HG03097 (cell line): ENCODE measurements at regions not wholly inside any gene's neighbourhood (a gene's known extent, or its start where the extent isn't known, plus 50 kb on each side); places are given as distances from the start of the nearest gene placed in this dataset.
"Not testable (repeated sequence)": the region's sequence is repeated elsewhere in the genome, so short reads cannot be mapped to it uniquely, and the experiment has no call there.

Experiments
- ATAC-seq: cut with Tn5 transposase; IDR thresholded peaks from one replicate; pipeline ENCODE4 v1.9.1; 2021; ENCODE audit not compliant: unreplicated experiment, low FRiP score

DNA sequence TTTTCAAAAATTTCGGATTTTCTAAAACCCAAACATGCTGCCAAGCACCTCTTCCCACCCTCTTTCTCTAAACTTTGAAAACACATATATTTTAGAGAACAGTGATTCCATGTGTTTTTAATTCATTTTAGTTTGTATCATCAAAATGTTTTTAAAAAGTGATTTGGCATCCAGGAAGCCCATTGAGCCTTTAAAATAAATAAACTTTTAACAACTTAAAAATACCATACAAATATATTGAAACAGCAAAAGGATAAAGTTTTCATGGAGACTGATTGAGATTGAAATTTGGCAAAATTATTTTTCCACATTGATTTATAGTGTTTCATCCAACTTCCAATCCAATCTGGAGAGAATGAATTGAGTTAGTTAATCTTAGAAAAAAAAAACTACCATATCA, 374.7 kb downstream of the CD109 start:
- no peak for ATAC-seq

DNA sequence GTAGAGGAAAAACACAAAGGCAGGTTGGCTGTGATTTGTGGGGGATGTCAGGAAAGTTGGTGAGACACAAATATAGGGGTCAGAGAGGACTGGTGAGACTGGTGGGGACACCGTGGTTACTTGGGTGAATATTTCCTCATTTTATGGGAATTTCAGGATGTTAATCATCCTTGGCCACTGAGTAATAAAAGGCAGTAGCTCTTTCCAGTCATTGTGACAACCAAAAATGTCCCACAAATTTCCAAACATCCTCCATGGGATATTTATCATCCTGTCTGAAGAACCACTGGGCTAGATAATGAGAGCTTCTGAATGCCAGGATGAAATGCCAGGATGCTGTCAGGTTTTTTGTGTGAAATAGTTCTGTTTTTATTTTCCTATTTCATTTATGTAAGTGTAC, 374.1 kb downstream of the CD109 start:
- ATAC-seq, result no peak

DNA sequence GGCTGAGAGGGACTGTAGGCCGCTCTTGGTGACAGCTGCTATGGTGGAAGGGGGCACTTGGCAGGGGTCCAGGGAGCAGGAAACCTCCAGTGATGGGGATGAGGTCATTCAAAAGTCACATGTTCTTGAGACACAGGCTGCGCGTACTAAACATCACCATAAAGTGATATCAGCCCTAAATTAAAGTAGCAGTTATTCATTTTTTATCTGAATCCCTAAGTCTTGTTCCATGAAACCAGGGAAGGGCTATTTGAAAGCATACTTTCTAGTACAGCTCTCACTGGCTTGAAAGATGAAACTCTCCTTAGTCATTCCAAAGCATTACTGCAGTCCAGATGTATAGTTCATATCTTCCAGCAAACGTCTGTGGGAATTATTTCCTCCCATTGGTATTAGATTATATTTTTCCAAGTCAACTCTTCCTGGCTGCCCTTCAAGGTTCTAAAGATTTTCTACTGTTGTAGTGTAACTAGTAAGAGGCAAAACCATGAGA, 373.1 kb downstream of the CD109 start:
- no peak for ATAC-seq

DNA sequence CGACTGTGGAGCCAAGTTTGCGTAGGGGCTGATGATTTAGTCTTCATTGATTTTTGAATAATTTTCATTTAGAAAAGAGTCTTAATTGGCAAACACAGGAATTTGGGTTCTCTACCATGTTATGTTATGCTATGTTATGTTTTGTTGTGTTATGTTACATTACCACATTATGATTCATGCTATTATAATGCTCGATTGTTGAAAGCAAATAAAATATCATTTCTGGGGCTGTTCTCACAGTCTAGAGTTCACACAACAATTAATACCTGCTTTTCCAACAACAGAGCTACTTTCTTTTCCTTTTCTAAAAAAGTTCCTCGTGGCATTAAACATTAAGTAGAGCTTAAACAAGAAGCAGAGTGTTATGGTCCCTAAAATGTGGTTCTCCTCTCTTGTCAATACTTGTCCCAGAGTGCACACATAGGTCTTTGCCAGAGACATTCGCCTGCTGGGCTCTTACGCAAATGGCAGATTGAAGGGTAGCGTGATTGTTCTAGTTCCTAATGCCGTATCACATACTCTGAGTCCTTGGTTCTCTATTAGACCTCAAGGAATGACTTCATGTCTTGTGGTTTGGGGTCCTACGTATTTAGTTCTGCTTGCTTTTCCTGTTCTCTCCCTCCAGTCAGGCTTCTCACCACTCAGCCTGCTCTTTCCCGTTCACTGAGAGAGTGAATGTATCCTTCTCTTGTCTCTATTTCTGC, 370.3 kb downstream of the CD109 start:
- no peak for ATAC-seq

DNA sequence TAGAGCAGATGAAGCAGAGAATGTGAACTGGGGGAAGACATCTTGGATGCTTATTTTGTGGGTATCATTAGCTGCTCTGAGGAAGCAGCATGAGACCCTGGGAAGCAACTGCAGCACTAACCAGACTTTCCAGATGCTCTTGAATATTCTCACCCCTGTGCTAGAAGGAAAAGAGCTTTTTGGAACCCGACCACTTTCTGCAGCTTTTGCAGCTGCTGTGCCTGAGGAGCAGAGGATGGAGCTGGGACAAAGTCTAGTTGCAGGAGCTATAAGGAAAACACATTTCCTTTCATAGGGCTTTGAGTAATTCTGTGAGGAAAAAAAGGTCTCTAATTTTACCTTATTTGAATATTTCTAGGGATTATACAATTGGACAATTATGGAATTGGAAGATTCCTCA, 369.7 kb downstream of the CD109 start:
- no peak for ATAC-seq

DNA sequence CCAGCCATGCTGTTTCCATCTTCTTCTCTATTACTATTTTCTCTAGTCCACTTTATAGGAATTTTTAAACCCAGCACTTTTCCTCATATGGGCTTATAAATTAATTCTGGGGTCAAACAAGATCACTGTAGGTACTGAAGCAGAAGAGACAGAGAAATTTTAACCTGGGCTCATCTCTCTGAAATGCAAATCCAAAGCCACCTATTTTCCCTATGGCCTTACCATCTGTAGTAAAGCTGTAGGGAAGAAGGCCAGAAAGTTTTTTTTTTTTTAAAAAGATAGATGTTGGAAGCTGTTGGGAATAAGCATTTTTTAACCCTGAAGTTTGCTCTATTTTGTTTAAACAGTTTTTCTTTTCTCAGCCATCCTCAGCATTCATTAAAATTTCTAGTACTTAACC, 367.4 kb downstream of the CD109 start:
- no peak for ATAC-seq

DNA sequence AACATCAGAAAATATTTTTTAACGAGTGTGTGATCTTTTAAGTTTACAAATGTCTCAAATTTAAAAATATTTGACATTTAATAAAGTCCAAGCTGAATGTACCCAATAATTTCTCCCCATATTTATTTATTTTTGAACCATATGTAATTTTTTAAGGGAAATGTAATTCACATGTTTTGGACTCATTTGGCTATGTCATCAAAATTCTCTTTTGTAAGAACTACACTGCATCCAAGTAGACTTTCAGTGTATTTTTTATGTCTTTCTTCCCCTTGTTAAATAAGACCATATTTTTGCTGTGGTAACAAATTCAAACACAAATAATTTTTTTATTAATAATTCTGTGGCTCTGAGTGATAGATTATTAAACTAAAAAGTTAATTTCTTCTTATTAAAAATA, 365.2 kb downstream of the CD109 start:
- no peak for ATAC-seq

DNA sequence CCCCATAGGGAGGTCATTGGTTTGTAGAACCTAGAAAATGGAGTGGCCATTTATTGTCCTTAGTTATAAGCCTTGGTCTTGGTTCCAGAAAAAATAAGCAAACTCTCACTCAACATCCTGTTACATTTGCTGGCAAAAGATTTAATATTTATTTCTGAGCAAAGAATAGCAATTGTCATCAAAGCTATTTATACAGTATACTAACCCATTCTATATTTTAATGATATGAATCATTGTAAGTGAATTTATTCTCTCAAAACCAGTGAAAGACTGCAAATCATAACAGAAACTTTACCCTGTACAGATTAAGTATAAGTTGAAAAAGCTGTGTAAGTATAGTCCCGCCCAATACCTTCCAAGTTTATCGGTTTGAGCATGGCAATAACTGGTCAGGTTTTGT, 364.4 kb downstream of the CD109 start:
- ATAC-seq, result no peak

DNA sequence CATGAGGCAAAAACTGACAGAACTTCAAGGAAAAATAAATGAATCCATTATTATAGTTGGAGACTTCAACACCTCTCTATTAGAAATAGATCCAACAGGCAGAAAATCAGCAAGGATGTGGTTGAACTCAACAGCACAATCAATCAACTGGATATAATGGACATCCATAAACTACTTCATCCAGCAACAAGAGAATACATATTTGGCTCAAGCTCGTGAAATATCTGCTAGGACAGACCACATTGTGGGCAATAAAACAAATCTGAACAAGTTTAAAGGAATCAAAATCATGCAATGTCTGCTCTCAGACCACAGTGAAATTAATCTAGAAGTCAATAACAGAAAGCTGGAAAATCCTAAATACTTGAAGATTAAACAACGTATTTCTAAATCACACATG, 362.6 kb downstream of the CD109 start:
- ATAC-seq, result no peak

DNA sequence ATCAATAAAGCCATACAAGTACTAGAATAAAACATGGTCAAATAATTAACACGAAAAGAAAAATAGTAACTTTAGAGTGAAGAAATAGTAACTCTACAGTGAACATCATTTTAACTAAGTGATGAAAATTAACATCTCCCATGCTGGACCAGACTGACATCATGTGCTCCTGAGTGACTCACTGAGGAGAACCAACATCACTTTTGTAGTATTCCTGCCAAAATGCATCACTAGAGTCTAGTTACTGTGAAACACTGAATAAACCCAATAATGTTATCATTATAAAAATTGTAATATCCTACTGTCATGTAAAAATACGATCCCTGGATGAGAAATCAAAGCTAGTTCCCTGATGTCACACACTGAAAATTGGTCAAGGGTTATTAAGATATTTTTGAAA, 361.3 kb downstream of the CD109 start:
- ATAC-seq, result no peak

DNA sequence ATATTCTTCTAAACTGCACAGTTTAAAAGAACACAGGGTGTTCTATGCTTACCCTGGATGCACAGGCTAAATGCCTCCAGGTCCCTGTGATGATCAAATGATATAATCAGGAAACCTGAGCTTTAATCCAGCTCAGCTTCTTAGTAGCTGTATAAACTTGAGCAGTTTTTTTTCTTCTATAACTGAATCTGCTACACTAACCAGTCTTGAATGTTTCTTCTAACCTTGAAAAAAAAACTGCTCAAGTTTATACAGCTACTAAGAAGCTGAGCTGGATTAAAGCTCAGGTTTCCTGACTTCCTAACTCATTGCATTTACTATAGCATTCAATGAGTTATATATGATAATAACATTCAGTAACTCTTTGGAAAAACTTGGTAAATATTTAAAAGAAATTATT, 358.2 kb downstream of the CD109 start:
- no peak for ATAC-seq

DNA sequence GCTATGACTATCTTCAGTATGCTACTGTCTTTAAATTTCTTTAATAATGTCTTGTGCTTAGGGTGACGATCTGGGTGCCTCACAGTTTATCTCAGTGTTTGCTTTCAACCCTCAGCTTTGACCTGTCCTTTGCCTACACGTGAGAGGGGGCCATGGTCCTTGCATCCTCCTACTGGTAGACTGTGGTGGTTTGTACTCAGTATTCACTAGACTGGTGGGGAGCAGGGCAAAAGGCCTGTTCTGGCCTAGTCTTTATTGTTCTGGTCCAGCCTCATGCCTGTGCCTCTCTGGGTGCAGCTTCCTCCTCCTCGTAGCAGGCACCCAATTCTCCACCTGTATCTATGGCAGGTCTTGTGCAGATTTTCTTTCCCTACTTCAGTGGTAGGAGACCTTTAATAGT, 354.9 kb downstream of the CD109 start:
- no peak for ATAC-seq

DNA sequence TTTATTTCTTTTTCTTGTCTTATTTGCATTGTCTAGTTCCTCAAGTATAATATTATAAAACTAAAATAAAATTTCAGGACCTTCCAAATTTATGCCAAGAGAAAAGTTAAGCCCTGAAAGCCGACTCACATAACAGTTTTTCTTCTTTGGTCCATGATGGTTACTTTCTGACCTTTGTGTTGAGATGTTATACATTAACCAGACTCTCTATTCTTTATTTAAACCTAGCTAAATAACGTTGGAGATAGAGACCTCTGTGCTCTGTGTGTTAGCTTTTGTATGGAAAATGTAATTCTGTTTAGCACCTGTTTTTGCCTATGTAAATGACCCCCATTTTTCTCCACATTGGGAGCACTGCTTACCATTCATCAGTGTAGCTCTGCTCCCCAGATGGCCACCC, 352.4 kb downstream of the CD109 start:
- no peak for ATAC-seq

DNA sequence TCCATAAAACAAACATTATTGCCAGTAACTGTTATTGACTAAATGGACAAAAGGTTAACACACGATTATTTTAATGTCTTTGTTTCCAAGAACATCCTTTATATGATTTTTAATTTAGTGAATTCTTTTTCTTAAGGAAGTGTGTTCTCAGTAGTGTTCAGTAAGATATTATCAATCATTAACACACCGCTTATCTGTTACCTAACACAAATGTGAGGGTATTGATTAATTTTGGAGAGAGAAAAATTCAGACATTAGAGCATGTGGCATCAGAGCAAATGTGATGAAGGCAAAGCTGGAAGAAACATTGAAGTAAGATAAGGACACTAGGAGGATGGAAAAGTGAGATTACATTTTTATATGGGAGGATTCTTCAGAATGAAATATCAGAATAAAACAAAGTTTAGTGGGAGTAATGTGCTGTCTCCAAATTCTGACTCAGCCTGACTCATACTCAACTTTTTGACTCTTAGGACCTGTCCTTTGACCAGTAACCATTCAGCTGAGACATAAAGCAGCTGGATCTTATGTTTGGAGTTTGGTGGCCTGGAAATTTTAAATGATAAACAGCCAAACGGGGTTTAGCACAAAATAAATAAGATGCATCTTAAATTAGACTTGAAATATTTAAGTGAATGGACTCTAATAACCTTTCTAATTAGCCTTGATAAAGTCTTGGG, 348.6 kb downstream of the CD109 start:
- no peak for ATAC-seq

DNA sequence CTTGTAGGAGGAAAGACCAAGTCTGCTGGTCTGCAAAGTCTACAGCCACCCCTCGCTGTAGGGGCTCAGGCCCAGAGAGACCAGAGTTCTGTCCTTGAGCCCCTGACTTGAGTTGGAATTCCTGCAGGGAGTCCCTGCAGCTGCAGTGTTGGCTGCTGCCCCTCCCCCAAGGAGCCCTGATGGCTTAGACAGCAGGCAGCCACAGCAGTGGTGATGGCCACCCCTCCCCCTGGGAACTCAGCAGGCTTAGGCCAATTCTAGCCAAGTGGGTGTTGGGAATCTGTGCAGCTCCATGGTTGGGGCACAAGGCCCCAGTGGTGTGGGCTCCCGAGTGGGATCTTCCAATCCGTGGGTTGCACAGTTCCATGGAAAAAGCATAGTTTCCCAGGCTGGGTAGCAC, 345.4 kb downstream of the CD109 start:
- no peak for ATAC-seq

DNA sequence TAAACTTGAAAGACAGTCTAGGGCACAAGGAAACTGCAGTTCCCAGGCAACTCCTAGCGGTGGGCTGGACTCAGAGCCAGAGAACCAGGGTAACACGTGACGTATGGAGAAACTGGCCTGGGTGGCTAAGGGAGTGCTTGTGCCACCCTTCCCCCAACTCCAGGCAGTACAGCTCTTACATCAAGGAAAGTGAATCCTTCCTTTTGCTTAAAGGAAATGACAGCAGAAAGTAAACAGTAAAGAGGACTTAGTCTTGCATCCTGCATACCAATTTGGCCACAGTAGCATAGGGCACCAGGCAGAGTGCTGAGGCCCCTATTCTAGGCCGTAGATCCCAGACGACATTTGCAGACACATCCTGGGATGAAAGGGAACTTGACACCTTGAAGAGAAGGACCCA, 322.8 kb downstream of the CD109 start:
- ATAC-seq, result no peak

DNA sequence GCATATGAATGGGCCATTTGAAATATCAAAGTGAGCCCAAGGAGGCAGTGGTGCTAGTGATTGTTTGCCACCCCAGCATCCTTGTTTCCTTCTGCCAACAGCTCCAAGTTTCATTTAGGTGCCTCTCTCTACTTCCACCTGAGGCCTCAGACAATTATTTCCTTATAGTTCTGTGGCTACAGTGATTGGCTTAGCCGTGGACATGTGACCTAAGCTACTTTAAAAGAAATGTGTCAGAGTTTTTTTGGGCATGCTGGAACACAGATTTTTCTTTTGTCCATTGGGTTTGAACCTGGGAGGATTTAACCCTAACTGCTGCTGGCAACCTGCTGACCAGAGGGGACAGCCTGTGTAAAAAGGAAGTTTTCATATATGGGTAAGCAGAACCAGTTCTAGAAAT, 319.4 kb downstream of the CD109 start:
- no peak for ATAC-seq

DNA sequence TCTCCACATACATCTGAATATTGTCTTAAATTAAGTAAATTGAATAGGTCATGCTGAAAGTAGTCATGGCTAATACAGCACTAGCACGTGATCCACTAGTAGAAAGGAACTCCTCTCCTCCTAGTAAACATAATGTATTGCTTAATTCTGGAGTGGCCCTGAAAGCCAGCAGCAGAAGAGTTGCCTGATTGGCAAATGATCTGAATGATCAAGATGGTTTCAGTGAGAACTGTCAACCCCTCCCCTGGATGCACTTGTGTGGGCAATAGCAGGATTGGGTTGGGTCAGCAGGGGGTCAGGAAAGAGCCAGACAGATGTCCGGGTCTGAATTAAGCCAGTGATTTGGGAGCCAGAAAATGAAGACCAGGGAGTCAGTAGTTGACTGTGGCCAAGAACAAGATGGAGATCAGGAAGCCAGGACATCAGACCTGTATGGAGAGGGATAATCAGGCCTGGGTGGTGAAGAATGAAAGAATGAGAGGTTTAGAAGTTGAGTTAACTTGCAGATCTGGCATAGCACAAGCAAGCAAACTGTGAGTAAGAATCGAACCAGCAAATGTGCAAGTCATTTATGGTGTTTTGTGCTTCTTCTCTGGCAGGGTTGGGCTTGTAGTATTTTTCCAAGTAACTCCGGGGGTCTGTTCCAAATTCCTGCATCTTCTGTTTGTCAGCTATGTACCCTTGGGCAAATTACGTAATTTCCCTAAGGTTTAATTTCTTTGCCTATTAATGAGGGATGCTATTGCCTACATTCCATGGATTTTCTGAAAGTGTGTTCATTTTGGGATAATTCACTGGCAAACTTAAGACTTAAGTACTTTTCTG, 304.9 kb downstream of the CD109 start:
- ATAC-seq, result no peak

DNA sequence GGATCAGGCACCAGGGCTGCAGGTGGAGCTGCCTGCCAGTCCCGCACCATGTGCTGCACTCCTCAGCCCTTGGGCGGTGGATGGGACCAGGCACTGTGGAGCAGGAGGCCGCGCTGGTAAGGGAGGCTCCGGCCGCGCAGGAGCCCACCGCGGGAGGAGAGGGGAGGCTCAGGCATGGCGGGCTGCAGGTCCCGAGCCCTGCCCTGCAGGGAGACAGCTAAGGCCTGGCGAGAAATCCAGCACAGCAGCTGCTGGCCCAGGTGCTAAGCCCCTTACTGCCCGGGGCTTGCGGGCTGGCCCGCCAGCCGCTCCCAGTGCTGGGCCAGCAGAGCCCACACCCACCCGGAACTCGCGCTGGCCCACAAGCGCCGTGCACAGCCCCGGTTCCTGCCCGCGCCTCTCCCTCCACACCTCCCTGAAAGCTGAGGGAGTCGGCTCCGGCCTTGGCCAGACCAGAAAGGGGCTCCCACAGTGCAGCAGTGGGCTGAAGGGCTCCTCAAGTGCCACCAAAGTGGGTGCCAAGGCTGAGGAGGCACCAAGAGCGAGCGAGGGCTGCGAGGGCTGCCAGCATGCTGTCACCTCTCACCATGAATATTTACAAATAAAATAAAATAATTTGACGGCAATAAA, 294.7 kb downstream of the CD109 start:
- ATAC-seq, result not testable (repeated sequence)

DNA sequence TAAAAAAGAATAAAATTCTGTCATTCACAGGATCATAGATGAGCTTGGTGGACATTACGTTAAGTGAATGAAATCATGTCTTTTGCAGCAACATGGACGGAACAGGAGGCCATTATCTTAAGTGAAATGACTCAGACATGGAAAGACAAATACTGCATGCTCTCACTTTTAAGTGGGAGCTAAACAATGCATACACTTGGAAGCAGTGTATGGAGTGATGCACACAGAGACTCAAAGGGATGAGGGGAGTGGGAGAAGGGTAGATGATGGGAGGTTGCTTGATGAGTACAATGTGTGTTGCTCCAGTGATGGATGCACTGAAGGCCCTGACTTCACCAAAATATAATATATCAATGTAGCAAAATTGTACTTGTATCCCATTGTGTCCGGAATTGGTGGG, 293.4 kb downstream of the CD109 start:
- ATAC-seq, result no peak

DNA sequence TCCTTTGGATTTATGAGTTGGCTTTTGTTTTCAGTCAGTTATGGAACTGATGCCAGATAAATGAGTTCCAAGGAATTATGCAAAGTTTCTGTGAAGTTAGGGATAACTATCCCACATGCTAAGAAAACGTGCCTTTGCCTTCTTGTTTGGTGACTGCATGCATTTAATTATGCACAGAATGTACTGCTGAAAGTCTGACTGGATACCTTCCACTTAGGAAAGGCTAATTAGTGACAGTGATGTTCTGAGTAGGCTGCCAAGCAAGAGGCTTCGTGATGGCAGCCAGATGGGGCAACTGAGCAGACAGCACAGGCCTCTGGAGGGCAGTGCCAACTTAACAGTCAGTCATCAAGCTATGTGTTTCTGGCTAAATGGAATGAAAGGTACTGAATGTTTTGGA, 289.9 kb downstream of the CD109 start:
- ATAC-seq, result no peak
